ENCODE measurements at regions not wholly inside any gene's neighbourhood (a gene's known extent, or its start where the extent isn't known, plus 50 kb on each side); places are given as distances from the start of the nearest gene placed in this dataset.
A peak's percentile ranks its signal among the peaks of the same experiment; 100 is the strongest.
"Not testable (repeated sequence)": the region's sequence is repeated elsewhere in the genome, so short reads cannot be mapped to it uniquely, and the experiment has no call there.

DNA sequence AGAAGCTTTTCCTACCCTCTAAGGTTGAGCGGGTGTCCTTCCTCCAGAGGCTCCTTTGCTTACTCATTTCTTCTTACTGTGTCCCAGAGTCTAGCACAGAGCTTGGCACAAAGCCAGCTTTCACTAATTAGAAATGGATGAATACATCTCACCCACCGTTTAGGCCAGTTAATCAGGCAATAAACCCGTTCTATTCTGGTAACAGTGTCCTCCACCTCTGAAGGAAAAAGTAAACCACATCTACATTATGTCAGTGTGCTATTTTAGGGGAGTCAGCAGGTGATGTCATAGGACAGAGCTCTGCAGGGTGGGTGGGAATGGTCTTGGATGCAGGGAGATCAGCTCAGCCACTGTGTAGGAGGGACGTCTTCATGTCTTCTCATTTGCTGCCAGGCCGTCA lies 109.2 kb downstream of the OSTF1 start:
- no peak for DNase-seq (ENCODE audit: low read depth)

- DNase-seq (ENCODE audit: low read depth): no peak
Measured at GRCh38 chr9:75198436-75198835, 110.1 kb downstream of the OSTF1 start.

DNA sequence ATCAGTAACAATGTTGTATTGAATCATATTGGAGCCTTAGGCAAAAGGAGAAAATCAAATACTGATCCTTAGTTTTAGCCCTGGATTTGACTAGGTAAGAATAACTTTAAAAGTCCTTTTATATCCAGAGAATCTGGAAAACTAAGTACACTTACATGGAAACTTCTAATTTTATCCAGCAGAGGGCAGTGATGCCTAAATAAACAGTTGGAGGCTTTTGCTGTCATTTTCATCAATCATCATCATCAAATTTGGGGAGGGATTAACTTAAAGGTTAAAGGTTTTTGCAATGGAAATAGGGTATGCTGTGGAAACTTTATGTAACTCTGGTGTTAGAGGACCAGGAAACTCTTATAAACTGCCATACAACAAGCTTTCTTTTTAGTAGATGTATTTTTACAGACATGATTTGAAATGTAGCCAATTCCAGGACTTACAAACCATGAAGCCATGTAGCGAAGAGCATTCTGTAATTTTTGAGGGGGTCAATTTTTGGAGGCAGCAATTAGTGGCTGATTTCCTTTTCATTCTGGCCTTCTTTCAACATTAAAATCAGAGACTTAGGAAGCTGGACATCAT lies 112.7 kb downstream of the OSTF1 start:
- DNase-seq (ENCODE audit: low read depth): no peak

GRCh38 chr9:75201480-75202209 lies 113.3 kb downstream of the OSTF1 start:
- no peak for DNase-seq (ENCODE audit: low read depth)

GRCh38 chr9:75207997-75208396 lies 119.7 kb downstream of the OSTF1 start:
- not testable (repeated sequence) for DNase-seq (ENCODE audit: low read depth)

GRCh38 chr9:75210215-75210614 lies 121.9 kb downstream of the OSTF1 start:
- no peak for DNase-seq (ENCODE audit: low read depth)

DNA sequence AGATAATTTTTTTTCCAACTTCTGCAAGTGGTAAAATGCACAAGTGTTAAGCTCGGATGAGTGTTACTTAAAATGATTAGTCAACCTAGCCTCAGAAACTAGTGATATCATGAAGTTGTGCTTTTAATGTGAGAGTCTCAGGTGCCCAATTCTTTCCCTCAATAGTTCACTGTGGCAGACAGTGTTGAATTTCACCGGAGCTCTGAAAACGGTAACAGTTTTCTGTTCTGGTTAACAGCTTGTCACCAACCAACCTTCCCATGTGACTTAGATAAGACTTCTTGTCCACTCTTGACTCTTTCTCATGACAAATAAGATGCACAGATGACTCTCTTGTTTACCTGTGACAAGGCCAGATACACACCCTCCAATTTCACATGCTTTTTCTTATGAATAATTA lies 125.5 kb downstream of the OSTF1 start:
- no peak for DNase-seq (ENCODE audit: low read depth)

DNA sequence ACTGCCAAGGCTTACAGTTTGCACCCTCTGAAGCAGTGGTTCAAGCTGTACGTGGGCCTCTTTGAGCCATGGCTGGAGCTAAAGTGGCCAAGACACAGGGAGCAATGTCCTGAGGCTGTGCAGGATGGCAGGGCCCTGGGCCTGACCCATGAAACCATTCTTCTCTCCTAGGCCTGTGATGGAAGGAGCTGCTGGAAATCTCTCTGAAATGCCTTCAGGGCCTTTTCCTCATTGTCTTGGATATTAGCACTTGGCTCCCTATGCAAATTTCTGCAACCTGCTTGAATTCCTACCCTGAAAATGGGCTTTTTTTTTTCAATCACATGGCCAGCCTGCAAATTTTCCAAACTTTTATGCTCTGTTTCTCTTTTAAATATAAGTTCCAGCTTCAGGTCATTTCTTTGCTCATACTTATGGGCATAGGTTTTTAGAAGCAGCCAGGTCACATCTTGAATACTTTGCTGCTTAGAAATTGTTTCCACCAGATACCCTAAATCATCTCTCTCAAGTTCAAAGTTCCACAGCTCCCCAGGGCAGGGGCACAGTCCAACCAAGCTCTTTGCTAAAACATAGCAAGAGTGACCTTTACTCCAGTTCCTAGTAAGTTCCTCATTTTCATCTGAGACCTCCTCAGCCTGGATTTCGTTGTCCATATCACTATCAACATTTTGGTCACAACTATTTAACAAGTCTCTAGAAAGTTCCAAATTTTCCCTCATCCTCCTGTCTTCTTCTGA lies 138.3 kb downstream of the OSTF1 start:
- no peak for DNase-seq (ENCODE audit: low read depth)

GRCh38 chr9:75228893-75229292 lies 140.6 kb downstream of the OSTF1 start:
- DNase-seq (ENCODE audit: low read depth): no peak

GRCh38 chr9:75229605-75230332 lies 141.5 kb downstream of the OSTF1 start:
- no peak for DNase-seq (ENCODE audit: low read depth)

GRCh38 chr9:75230469-75230868 lies 142.2 kb downstream of the OSTF1 start:
- DNase-seq (ENCODE audit: low read depth): no peak

GRCh38 chr9:75231167-75231566 lies 142.9 kb downstream of the OSTF1 start:
- no peak for DNase-seq (ENCODE audit: low read depth)

GRCh38 chr9:75233011-75233410 lies 144.7 kb downstream of the OSTF1 start:
- DNase-seq (ENCODE audit: low read depth): no peak

DNA sequence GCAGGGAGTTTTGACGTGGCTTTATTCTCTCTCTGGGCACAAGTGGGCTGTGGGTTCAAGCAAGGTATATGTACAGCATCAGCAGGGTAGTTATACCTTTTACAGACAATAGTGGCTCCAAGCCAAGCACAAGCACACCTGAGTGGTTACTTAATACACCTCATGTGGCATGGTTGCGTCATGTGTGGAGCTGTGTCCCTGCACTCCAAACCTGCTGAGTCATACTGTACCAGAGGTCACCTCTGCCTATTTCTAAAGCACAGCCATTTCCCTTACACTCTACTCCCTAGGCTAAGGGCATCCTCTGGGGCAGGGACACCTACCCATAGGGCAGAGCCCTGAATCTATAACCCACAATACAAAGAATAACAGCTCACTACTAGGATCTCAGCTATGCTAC lies 147.3 kb downstream of the OSTF1 start:
- no peak for DNase-seq (ENCODE audit: low read depth)

GRCh38 chr9:75238311-75238976 lies 150.1 kb downstream of the OSTF1 start:
- peak; percentile 21 for DNase-seq (ENCODE audit: low read depth)

GRCh38 chr9:75239176-75239575 lies 150.9 kb downstream of the OSTF1 start:
- no peak for DNase-seq (ENCODE audit: low read depth)

DNA sequence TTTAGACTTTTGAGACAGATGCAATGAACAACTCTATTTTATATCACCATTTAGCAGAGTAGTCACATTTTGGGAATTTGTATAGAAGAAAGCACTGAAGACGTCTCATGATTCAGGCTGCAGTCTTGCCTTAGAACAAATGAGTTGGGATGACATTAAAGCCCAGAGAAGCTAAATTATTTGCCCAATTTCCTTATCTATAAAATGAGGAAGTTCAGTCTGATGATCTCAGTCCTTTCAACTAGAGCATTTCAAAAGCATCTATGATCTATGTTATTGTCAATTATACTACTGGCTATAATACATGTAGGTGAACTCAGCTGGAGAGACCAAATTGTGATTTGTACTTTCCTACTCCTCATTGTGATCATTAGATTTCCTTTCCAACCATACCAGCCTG lies 154.1 kb downstream of the OSTF1 start:
- no peak for DNase-seq (ENCODE audit: low read depth)

DNA sequence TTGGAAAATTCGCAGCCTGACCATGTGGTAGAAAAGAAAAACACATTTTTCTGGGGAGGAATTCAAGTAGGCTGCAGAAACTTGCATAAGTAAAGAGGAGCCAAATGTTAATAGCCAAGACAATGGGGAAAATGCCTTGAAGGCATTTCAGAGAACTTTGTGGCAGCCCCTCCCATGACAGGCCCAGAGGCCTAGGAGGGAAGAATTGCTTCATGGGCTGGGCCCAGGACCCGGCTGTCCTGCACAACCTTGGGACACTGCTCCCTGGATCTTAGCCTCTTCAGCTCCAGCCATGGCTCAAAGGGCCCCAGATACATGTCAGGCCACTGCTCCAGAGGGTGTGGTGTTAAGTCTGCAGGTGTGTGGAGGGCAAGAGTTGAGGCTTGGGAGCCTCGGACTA lies 158.6 kb downstream of the OSTF1 start:
- DNase-seq (ENCODE audit: low read depth): no peak

DNA sequence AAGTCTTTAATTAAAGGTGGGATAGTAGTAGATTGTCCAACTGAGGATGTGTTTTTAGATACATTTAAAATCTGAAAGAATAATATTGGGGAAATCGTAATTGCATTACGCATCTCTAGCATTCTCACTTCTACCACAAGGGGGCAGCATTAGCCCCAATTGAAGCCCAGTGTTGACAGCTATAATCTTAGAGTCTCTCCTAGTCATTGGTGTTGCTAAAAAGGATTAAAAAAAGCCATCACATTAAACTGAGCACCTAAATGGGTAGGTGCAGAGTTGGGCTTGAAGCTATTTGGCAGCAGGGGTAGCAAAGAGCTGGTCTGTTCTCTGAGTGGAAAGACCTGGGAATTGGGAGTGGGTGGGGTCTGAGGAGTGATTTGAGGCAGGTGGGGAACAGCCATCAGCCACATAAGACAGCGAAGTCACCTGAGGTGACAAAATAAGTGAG lies 177.2 kb downstream of the OSTF1 start:
- DNase-seq (ENCODE audit: low read depth): peak; percentile 32

GRCh38 chr9:75269197-75269596 lies 180.9 kb downstream of the OSTF1 start:
- DNase-seq (ENCODE audit: low read depth): no peak

- DNase-seq (ENCODE audit: low read depth): not testable (repeated sequence)
Measured at GRCh38 chr9:75273055-75273454, 184.7 kb downstream of the OSTF1 start.

GRCh38 chr9:75274781-75275180 lies 186.5 kb downstream of the OSTF1 start:
- no peak for DNase-seq (ENCODE audit: low read depth)
